GM12873 (cell line): ENCODE measurements at regions not wholly inside any gene's neighbourhood (a gene's known extent, or its start where the extent isn't known, plus 50 kb on each side); places are given as distances from the start of the nearest gene placed in this dataset.

Experiments
- TF ChIP-seq, protein P1 (sequence below): IDR thresholded peaks from 2 replicates; pipeline ENCODE4 v1.5.1; 2012; ENCODE audit warnings: low read depth, mild to moderate bottlenecking, moderate library complexity, low read length, control low read depth; ENCODE audit not compliant: insufficient read depth; ENCODE audit errors: missing control alignments

DNA sequence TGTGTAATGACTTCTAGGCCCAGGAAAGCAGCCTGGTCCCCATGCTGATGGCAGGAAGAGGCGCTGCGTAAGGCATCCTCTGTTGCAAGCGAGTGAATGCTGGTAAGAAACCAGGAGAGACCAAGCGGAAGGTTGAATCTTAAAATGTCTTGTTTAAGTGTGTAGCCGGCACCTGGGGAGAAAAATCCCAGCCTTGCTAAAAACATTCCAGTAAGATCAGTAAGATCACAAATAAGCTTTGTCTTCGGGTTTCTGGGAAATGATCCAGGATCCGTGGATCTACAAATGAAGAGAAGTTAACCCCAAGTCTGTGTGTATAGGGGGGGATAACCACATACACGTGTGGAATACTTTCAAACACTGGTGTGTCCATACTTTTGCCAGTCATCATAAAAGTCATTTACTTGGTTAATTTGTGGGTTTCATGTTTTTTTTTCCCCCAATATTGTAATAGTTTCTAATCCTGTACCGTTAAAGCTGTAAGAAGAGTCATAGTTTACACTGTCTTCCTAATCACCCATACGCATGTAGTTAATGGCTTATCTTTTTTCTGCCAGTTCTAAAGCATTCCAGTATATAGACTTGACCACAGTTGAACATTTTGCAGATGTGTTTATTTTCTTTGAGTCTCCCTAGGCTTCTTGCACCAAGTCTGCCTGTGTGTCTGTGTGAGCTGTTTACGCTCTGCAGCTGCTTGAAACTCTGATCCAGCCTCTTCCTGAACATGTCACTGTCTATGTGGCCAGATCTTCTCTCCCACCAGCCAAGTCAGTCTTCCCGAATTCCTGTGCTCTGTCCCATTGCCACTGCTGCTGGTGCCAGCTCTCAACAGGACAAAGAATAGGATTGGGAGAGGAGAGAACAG is 135.9 kb upstream of the ARL4C start:
- TF ChIP-seq, protein P1, sequence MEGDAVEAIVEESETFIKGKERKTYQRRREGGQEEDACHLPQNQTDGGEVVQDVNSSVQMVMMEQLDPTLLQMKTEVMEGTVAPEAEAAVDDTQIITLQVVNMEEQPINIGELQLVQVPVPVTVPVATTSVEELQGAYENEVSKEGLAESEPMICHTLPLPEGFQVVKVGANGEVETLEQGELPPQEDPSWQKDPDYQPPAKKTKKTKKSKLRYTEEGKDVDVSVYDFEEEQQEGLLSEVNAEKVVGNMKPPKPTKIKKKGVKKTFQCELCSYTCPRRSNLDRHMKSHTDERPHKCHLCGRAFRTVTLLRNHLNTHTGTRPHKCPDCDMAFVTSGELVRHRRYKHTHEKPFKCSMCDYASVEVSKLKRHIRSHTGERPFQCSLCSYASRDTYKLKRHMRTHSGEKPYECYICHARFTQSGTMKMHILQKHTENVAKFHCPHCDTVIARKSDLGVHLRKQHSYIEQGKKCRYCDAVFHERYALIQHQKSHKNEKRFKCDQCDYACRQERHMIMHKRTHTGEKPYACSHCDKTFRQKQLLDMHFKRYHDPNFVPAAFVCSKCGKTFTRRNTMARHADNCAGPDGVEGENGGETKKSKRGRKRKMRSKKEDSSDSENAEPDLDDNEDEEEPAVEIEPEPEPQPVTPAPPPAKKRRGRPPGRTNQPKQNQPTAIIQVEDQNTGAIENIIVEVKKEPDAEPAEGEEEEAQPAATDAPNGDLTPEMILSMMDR, result no peak

DNA sequence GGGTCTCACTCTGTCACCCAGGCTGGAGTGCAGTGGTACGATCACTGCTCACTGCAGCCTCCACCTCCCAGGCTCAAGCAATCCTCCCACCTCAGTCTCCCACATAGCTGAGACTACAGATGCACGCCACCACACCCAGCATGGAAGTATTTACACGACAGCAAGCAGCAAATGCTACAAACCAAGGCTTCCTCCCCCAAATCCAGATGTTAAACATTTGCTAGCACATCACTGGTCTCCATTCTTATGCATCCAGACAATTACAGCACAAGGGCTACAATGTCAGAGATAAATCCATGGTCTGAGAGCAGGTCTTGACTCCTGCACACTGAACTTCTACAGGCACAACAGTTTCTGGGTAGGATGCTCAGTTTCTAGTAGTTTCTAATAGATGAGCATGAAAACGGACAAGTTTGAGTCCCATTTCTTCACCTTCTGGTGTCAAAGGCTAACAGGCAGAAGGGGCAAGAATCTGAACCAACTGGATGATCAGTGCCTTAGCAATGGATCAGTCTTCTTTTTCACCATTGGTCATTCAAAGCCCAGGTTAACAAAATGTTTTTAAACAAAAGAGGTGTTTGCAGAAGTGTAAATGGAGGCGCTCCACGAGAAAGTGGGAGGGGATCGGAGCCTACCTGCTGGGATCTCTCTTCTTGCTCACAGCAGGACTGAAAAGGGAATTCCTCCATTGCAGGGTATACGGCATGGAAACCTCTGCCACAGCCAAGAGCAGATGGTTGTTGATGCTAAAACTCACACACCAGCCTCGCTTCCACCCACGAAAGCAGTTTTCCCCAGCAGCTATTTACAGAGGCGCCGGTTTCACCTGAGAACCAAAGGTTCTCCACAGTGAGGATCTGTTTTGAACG is 135.0 kb upstream of the ARL4C start:
- TF ChIP-seq, protein P1, result no peak

DNA sequence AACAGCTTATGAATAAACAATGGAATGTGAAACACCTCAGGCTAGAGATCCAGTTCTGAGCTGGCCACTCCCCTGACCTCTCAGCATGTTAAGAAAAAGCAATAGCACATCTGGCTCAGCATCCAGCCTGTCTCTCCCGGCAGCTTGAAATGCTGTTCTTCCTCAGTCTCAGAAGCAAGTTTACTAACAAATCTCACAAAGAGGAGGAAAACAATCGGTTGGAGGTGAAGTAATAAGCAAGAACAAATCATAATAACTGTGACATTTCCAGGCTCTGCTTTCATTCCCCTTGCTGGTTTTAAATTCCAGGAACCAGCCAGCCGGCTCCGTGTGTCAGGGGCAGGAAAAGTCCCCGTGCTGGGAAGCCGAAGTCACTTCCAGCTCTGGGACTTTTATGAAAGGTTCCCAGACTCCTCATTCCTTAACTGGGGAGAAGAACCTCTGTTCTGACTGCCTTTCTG is 133.9 kb upstream of the ARL4C start:
- TF ChIP-seq, protein P1, result no peak

DNA sequence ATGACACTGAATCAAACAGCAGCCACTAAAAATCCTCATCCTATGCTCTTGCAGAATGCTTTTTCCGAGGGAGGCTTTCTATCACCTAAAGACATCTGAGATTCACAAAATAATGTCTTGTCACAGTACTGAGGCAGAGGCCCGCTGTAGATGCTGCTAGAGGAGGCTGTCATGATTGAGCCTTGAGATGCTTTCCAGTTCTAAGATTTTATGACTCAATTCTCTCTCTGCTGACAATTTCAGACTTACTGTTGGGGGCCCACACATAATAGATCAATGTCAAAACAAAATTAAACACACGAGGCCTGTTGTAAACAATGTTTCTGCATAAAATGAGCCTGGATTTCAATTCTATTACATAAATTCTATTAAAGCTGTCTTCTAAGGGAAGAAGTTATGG is 132.7 kb upstream of the ARL4C start:
- TF ChIP-seq, protein P1, result no peak

DNA sequence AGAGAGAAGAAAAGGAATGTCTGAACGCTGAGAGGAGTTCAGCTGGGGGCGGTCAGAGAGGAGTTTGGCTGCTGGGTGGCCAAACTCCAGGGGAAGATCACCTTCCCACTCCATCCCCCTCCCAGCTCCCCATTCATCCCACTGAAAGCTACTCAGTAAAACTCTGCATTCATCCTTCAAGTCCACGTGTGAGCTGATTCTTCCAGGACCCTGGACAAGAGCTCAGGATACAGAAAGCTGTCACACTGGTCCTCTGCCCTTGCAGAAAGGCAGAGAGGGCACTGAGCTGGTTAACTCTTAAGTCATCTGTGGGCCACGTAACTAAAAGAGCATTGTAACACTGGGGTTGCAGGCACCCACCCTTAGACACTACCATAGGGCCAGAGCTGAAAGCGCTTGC is 132.1 kb upstream of the ARL4C start:
- TF ChIP-seq, protein P1, result no peak

DNA sequence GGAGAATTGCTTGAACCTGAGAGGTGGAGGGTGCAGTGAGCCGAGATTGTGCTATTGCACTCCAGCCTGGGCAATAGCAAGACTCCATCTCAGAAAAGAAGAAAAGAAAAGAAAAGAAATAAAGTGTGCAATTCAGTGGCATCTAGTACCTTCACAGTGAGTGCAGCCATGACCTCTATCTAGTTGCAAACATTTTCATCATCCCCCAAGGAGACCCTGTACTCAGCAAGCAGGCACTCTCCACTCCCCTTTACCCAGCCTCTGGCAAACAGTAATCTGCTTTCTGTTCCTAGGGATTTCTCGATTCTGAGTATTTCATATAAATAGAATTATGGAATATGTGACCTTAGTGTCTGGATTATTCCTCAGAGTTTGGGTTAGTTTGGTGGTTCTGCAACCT is 130.4 kb upstream of the ARL4C start:
- TF ChIP-seq, protein P1, result no peak

DNA sequence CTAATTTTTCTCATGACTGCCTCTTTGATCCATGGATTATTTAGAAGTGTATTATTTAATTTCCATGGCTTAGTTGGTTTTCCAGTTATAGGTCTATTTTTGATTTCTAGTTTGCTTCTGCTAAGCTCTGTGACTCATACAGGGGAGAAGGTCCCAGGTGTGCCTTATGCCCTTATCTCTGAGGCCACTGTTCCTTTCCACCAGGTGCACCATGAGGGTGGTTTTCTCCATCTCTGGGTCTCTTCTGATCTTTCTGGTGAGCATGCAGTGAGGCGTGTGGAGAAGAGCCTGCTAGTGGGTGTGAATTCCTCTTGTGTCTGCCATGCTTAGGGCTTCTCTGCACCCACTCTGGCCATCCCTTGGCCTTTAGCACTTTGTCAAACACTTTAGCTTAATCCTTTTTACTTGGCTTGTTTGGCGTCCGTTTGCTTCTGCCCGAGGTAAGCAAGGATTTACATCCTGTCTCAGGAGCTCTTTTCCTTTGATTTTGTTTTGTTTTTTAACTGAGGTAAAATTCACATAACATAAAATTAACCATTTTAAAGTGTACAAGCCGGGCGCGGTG is 129.8 kb upstream of the ARL4C start:
- TF ChIP-seq, protein P1, result no peak
